NCI-H2196 (cell line): ENCODE measurements at regions not wholly inside any gene's neighbourhood (a gene's known extent, or its start where the extent isn't known, plus 50 kb on each side); places are given as distances from the start of the nearest gene placed in this dataset.

Experiments used
- DNase-seq: peaks from one replicate; lab custom pipeline; 2025; ENCODE audit not compliant: unreplicated experiment; lab: John Stamatoyannopoulos, UW

- DNase-seq = no peak
Observed at GRCh38 chr10:131683941-131684340, 216.9 kb upstream of the PPP2R2D start.

GRCh38 chr10:131685007-131685406 is 215.8 kb upstream of the PPP2R2D start:
- no peak for DNase-seq

- no peak for DNase-seq
Observed at GRCh38 chr10:131685576-131685975, 215.2 kb upstream of the PPP2R2D start.

GRCh38 chr10:131686781-131687420 is 213.9 kb upstream of the PPP2R2D start:
- DNase-seq = no peak

GRCh38 chr10:131688304-131688703 is 212.5 kb upstream of the PPP2R2D start:
- DNase-seq = no peak

GRCh38 chr10:131689016-131689415 is 211.8 kb upstream of the PPP2R2D start:
- DNase-seq = no peak

- no peak for DNase-seq
Observed at GRCh38 chr10:131689486-131689885, 211.3 kb upstream of the PPP2R2D start.

GRCh38 chr10:131689954-131690757 is 210.7 kb upstream of the PPP2R2D start:
- no peak for DNase-seq

- DNase-seq = no peak
Observed at GRCh38 chr10:131690805-131691239, 210.0 kb upstream of the PPP2R2D start.

- no peak for DNase-seq
Observed at GRCh38 chr10:131691481-131692090, 209.2 kb upstream of the PPP2R2D start.

- DNase-seq = no peak
Observed at GRCh38 chr10:131692176-131692575, 208.6 kb upstream of the PPP2R2D start.

GRCh38 chr10:131692686-131693334 is 208.0 kb upstream of the PPP2R2D start:
- no peak for DNase-seq

GRCh38 chr10:131693766-131694165 is 207.0 kb upstream of the PPP2R2D start:
- no peak for DNase-seq

- no peak for DNase-seq
Observed at GRCh38 chr10:131694168-131694780, 206.5 kb upstream of the PPP2R2D start.

GRCh38 chr10:131694781-131695495 is 205.9 kb upstream of the PPP2R2D start:
- DNase-seq = no peak

GRCh38 chr10:131695496-131696165 is 205.2 kb upstream of the PPP2R2D start:
- DNase-seq = no peak

GRCh38 chr10:131697476-131698128 is 203.2 kb upstream of the PPP2R2D start:
- DNase-seq = no peak

GRCh38 chr10:131698232-131698631 is 202.6 kb upstream of the PPP2R2D start:
- DNase-seq = no peak

- no peak for DNase-seq
Observed at GRCh38 chr10:131698986-131699385, 201.8 kb upstream of the PPP2R2D start.
